GM19035 (cell line): ENCODE measurements at regions not wholly inside any gene's neighbourhood (a gene's known extent, or its start where the extent isn't known, plus 50 kb on each side); places are given as distances from the start of the nearest gene placed in this dataset.
"Not testable (repeated sequence)": the region's sequence is repeated elsewhere in the genome, so short reads cannot be mapped to it uniquely, and the experiment has no call there.

Experiments
- ATAC-seq: cut with Tn5 transposase; IDR thresholded peaks from one replicate; pipeline ENCODE4 v1.9.1; 2021; ENCODE audit not compliant: unreplicated experiment

DNA sequence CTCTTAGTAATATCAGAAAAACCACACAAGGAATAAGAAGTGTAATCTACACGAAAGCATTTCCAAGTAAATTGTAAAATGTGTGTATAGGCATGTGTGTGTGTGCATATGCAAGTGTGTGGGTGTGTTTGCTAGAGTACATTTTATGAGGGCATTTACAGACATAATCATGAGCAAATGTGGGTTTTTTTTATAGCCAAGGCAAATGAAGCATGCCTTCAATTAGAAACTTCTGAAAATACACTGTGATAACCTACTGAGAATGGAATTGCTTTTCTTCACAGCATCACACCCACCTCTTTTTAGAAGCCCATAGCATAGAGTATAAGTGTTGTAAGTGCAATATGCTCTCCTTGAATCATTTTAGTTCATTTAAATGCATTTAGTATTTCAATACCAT lies 1721.1 kb downstream of the GRIK2 start:
- no peak for ATAC-seq

- ATAC-seq = no peak
Measured at GRCh38 chr6:103113416-103113815, 1719.9 kb downstream of the GRIK2 start.

- ATAC-seq = no peak
Measured at GRCh38 chr6:103107985-103108384, 1714.5 kb downstream of the GRIK2 start.

DNA sequence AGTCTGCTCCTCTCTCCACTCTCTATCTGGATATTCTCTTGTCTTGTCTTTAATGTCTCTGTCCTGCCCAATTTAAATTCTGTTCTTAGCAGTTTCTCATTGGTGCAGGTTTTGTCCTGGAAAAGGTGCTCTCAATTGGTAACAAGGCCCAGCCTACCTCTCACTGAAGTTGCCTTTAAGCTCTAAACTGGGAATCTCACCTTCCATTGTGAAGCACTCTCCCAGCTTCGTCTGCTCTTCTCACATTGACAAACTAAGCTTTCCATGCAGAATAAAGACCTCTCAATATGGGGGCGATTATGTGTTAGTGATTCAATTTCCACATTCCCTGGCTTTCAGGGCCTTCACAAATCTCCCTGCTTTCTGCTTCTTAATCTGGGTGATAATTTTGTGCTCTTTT lies 1712.2 kb downstream of the GRIK2 start:
- ATAC-seq = no peak

DNA sequence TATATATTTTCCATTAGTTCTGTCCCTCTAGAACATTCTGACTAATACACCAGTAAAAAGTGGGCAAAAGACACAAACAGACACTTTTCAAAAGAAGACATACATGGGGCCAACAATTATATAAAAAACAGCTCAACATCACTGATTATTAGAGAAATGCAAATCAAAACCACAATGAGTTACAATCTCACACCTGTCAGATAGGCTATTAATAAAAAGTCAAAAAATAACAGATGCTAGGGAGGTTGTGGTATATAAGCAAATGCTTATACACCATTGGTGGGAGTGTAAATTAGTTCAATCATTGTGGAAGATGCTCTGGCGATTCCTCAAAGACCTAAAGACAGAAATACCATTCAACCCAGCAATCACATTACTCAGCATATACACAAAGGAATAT lies 1707.8 kb downstream of the GRIK2 start:
- no peak for ATAC-seq

DNA sequence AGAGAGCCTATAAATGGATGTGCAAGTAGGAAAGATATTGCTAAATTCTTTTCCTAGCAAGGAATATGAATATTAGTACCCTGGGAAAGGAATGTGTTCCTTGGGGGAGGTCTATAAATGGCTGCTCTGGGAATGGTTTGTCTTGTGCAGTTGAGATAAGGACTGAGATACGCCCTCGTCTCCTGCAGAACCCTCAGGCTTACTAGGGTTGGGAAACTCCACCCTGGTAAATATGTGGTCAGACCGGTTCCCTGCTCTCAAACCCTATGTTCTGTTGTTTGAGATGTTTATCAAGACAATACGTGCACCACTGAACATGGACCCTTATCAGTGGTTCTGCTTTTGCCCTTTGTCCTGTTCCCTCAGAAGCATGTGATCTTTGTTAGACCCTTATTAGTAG lies 1698.9 kb downstream of the GRIK2 start:
- ATAC-seq = not testable (repeated sequence)

DNA sequence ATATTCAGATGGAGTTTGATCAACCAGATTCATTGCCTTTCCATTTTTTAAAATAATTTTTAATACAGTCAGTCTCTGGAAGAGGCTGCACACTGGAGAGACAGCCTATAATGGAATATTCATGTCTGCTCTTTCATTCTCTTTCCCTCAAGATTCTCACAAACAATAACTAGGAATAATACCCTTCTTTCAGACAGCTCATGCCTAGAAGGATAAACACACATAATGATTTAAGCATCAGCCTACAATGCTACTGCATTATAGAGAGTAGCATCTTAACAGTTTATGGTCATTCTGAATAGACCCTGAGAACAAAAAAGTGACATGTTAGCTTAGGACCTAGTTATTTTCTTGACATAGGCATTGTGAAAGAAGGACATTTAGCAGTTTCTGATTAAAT lies 1692.3 kb downstream of the GRIK2 start:
- no peak for ATAC-seq

DNA sequence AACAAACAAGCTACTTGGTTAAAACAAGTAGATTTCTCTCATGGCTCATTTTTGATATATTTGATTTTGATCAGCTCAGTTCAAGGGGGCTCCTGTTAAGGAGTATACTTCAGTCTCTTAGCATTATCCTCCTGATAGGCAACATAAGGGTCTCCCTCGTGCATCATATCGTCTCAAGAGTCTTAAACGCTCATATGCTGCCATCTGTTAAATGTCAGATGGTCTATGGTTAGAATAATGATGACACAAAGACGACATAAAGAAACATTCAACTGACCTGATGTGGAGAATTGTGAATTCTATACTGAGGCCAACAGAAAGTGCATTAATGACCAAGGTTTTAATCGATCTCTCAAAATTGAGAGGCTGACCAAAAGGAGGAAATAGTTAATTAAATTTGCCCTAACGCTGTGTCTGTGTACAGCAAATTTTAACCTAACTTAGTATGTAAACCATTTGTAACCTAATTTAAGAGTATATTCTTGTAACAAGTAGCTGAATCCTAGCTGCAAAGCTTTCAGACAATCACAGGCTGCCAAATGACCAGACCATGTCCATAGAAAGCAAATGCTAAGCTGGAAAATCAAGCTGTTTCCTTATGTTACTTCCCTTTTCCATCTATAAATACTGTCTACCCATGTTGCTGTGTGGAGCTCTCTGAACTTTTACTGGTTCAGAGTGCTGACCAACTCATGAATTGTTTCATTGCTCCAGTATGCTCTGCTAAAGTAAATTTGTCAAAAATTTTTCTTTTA lies 1688.5 kb downstream of the GRIK2 start:
- ATAC-seq = no peak

DNA sequence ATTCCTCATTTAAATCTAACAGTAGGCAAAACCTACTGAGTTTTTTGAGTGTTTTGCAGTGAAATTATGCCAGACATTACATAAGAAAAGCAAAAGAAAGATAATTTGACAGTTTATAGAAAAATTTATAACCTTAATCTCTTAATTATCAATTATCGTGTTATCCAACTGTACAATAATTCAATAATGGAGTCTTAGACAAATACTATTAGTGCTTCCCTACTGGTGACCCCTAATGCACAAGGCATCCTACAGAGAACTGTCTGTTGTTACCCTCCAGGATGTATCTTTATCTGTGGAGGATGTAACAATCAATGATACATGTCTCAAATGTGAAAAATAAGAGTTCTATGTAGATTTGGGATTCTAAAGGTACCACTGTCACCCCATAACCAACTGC lies 1687.6 kb downstream of the GRIK2 start:
- no peak for ATAC-seq

DNA sequence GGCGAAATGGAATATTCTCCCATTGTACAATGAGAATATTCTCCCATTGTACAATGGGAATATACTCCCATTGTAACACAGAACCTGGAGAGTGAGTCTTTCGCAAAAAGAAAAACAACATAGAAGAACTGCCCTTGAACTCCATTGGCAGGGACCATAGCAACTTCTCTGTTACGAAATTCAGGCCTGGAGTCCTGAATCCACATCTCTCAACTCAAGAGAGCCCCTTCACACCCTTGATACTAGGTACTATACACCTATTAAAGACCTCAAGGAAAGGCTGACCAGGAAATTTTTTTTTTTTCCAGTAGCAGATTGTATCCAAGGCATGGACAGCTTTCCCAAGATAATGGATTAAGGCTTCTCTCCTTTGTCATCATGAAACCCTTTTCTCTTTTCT lies 1687.0 kb downstream of the GRIK2 start:
- no peak for ATAC-seq

DNA sequence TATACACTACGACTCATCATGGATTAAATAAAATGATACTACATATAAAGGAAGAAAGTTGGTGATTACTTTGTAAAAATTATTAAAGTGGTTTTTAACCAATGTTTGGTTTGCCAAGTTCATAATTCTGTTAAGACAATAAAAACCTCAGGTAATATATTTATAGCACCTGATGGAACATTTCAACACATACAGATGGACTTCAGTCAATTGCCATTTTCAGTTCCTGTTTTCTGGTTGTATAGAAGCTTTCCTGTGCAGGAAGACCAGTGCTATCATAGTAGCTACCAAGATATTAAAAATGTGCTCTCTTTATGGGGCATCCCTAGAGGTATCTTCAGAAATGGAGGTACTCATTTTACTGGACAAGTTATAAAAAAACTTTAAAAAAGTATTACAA lies 1686.4 kb downstream of the GRIK2 start:
- peak; percentile 67 for ATAC-seq

GRCh38 chr6:103062136-103062535 lies 1668.6 kb downstream of the GRIK2 start:
- no peak for ATAC-seq

GRCh38 chr6:103047567-103047966 lies 1654.1 kb downstream of the GRIK2 start:
- no peak for ATAC-seq

GRCh38 chr6:103042336-103042735 lies 1648.8 kb downstream of the GRIK2 start:
- ATAC-seq = no peak

DNA sequence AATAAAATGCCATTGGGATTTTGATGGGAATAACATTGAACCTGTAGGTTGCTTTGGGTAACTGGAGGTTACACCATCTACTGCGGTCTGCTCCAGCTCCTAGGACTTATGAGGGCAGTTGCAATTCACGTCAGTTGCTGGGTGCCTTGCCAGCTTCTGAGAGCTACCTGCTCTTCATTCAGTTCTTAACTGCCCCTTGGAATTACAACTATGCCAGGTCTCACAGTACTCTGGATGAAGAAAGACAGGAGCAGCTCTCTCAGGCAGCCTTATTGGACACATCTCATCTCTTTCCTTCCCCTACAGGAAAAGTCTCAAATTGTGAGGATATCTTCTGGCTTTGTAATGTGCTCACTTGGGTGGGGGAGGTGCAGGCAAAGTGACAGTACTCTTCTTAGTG lies 1643.3 kb downstream of the GRIK2 start:
- no peak for ATAC-seq

GRCh38 chr6:103027271-103027931 lies 1633.9 kb downstream of the GRIK2 start:
- no peak for ATAC-seq

DNA sequence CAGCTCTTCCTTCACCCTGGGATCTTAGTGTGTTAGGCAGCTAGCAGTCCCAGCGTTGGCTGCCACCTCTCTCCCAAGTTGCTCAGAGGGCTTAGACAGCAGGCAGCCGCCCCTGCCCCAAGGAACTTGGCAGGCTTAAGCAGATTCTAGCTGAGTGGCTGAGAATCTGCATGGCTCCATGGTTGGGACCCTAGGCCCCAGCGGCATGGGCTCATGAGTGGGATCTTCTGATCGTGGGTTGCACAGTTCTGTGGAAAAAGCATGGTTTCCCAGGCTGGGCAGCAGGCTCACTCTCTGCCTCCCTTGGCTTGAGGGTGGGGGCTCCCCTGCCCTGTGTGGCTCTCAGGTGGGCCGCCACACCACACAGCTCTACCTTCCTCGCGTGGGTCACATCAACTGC lies 1624.9 kb downstream of the GRIK2 start:
- ATAC-seq = no peak

DNA sequence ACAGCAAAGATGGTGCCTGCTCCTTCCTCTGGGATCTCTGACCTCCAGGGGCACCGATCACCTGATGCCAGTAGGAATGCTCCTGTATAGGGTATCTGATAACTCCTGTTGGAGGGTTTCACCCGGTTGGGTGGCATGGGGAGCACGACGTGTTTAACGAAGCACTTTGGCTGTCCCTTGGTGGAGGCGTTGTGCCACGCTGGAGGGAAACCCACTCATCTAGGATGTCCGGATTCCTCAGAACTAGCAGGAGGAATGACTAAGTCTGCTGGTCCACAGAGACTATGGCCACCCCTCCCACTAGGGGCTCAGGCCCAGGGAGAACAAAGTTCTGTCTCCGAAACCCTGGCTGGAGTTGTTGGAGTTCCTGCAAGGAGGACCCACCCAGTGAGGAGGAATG lies 1624.4 kb downstream of the GRIK2 start:
- no peak for ATAC-seq

GRCh38 chr6:103011605-103012004 lies 1618.1 kb downstream of the GRIK2 start:
- no peak for ATAC-seq

- peak; percentile 62 for ATAC-seq
Measured at GRCh38 chr6:103002282-103002681, 1608.8 kb downstream of the GRIK2 start.

- ATAC-seq = no peak
Measured at GRCh38 chr6:103001724-103002123, 1608.2 kb downstream of the GRIK2 start.

DNA sequence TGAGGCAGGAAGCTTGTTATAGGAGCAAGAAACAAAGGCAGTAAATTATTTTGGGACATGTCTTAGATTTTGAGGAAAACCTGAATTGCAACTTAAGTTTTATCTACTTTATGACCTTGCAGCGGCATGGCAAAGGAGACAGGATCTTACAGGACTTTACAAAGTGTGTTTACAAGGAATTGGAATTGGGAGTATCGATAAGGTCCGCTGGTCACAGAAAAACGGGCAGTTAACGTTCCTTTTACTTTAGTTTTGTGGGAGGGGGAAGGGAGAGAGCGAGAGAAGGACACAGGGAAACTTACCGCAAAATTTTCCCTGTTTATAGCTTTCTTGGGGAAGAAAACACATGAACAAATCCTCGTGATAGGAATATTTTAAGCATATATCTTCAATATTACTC lies 1607.2 kb downstream of the GRIK2 start:
- no peak for ATAC-seq

DNA sequence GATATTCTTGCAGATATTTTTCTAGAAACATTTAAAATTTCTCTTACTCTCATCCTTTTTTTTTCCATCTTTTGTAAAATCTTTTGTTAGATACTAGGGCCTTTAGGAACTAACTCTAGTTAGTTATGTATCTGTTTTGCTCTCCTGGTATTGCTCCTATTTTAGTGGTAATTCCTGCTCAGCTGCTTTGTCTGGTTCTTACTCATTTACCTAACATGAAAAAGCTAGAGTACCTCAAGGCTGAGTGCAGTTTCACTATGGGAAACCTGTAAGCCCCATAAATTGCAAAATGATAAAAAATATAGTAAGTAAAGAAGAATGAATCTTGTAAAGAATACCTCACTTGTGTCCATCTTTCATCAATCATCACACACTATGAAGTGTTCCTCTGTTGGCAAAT lies 1602.0 kb downstream of the GRIK2 start:
- no peak for ATAC-seq
